ENCODE measurements at regions not wholly inside any gene's neighbourhood (a gene's known extent, or its start where the extent isn't known, plus 50 kb on each side); places are given as distances from the start of the nearest gene placed in this dataset.

DNA sequence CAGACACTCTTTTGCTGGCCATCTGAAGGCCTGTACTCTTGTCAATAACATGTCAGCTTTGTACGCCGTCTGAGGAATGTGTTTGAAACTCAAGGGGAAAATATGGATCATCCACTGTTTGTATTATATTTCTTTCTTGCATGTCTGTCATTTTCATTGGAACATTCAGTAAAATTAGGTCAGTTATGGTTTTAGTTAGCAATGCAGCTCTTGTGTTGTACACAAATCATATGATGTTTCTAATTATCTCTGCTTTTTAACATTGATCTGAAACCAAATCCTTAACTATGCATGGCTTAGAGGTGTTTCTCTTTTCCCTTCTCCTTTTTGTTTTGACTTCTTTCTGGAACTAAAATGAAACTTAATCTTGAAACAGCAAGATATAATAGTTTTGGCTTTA, 333.6 kb upstream of the PRICKLE1 start:
- TF ChIP-seq, protein P1, sequence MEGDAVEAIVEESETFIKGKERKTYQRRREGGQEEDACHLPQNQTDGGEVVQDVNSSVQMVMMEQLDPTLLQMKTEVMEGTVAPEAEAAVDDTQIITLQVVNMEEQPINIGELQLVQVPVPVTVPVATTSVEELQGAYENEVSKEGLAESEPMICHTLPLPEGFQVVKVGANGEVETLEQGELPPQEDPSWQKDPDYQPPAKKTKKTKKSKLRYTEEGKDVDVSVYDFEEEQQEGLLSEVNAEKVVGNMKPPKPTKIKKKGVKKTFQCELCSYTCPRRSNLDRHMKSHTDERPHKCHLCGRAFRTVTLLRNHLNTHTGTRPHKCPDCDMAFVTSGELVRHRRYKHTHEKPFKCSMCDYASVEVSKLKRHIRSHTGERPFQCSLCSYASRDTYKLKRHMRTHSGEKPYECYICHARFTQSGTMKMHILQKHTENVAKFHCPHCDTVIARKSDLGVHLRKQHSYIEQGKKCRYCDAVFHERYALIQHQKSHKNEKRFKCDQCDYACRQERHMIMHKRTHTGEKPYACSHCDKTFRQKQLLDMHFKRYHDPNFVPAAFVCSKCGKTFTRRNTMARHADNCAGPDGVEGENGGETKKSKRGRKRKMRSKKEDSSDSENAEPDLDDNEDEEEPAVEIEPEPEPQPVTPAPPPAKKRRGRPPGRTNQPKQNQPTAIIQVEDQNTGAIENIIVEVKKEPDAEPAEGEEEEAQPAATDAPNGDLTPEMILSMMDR (IDR thresholded peaks at IDR 0.05; ENCODE audit: insufficient read depth, low read depth, low read length), result no peak
- no peak for TF ChIP-seq EZH2 (IDR thresholded peaks at IDR 0.05; ENCODE audit: insufficient read depth, low read length)
